ENCODE measurements at regions not wholly inside any gene's neighbourhood (a gene's known extent, or its start where the extent isn't known, plus 50 kb on each side); places are given as distances from the start of the nearest gene placed in this dataset.

GRCh38 chr12:127998988-127999387 lies 268.0 kb upstream of the TMEM132C start:
- H3K36me3 Mint-ChIP-seq (ENCODE audit: insufficient read depth, unreplicated experiment), result no peaks in the 10 kb centered on the region
- no TSS peak for BruUV-seq (replicated peaks)
- peaks cover 14% of the 10 kb centered on the region for H3K9me3 Mint-ChIP-seq (ENCODE audit: low read depth, unreplicated experiment)
- H3K4me3 Mint-ChIP-seq (ENCODE audit: low read depth, unreplicated experiment), result no peak overlapping the region
- CTCF ChIA-PET, result no interaction called here
- no peak for TF ChIP-seq CTCF (IDR thresholded peaks at IDR 0.05; ENCODE audit: unreplicated experiment)
- intact Hi-C loops (cut with micrococcal nuclease; ENCODE audit: unreplicated experiment), result no loop called here
- H3K27me3 Mint-ChIP-seq (ENCODE audit: unreplicated experiment), result no peaks in the 10 kb centered on the region
- DNase-seq, result no peak
- H3K4me1 Mint-ChIP-seq (ENCODE audit: low read depth, unreplicated experiment), result no peaks in the 10 kb centered on the region
- H3K27ac Mint-ChIP-seq (ENCODE audit: unreplicated experiment), result no peak overlapping the region

GRCh38 chr12:128004383-128004938 lies 262.5 kb upstream of the TMEM132C start:
- no peak for TF ChIP-seq CTCF (IDR thresholded peaks at IDR 0.05; ENCODE audit: unreplicated experiment)
- no peaks in the 10 kb centered on the region for H3K36me3 Mint-ChIP-seq (ENCODE audit: insufficient read depth, unreplicated experiment)
- H3K9me3 Mint-ChIP-seq (ENCODE audit: low read depth, unreplicated experiment), result peaks cover 12% of the 10 kb centered on the region
- no peak overlapping the region for H3K27ac Mint-ChIP-seq (ENCODE audit: unreplicated experiment)
- H3K27me3 Mint-ChIP-seq (ENCODE audit: unreplicated experiment), result no peaks in the 10 kb centered on the region
- no peak for DNase-seq
- no TSS peak for BruUV-seq (replicated peaks)
- H3K4me1 Mint-ChIP-seq (ENCODE audit: low read depth, unreplicated experiment), result no peaks in the 10 kb centered on the region
- CTCF ChIA-PET, result no interaction called here
- no peak overlapping the region for H3K4me3 Mint-ChIP-seq (ENCODE audit: low read depth, unreplicated experiment)
- intact Hi-C loops (cut with micrococcal nuclease; ENCODE audit: unreplicated experiment), result no loop called here

GRCh38 chr12:128007250-128007649 lies 259.7 kb upstream of the TMEM132C start:
- H3K4me1 Mint-ChIP-seq (ENCODE audit: low read depth, unreplicated experiment), result no peaks in the 10 kb centered on the region
- no peaks in the 10 kb centered on the region for H3K36me3 Mint-ChIP-seq (ENCODE audit: insufficient read depth, unreplicated experiment)
- CTCF ChIA-PET, result no interaction called here
- H3K4me3 Mint-ChIP-seq (ENCODE audit: low read depth, unreplicated experiment), result no peak overlapping the region
- H3K9me3 Mint-ChIP-seq (ENCODE audit: low read depth, unreplicated experiment), result peaks cover 7% of the 10 kb centered on the region
- no peak for DNase-seq
- no peak overlapping the region for H3K27ac Mint-ChIP-seq (ENCODE audit: unreplicated experiment)
- no peak for TF ChIP-seq CTCF (IDR thresholded peaks at IDR 0.05; ENCODE audit: unreplicated experiment)
- BruUV-seq (replicated peaks), result no TSS peak
- no peaks in the 10 kb centered on the region for H3K27me3 Mint-ChIP-seq (ENCODE audit: unreplicated experiment)
- intact Hi-C loops (cut with micrococcal nuclease; ENCODE audit: unreplicated experiment), result no loop called here

GRCh38 chr12:128008341-128008740 lies 258.6 kb upstream of the TMEM132C start:
- intact Hi-C loops (cut with micrococcal nuclease; ENCODE audit: unreplicated experiment), result no loop called here
- no peak overlapping the region for H3K27ac Mint-ChIP-seq (ENCODE audit: unreplicated experiment)
- no peak for DNase-seq
- no peak for TF ChIP-seq CTCF (IDR thresholded peaks at IDR 0.05; ENCODE audit: unreplicated experiment)
- no peaks in the 10 kb centered on the region for H3K36me3 Mint-ChIP-seq (ENCODE audit: insufficient read depth, unreplicated experiment)
- peaks cover 11% of the 10 kb centered on the region for H3K9me3 Mint-ChIP-seq (ENCODE audit: low read depth, unreplicated experiment)
- no peak overlapping the region for H3K4me3 Mint-ChIP-seq (ENCODE audit: low read depth, unreplicated experiment)
- CTCF ChIA-PET, result no interaction called here
- no peaks in the 10 kb centered on the region for H3K4me1 Mint-ChIP-seq (ENCODE audit: low read depth, unreplicated experiment)
- no TSS peak for BruUV-seq (replicated peaks)
- H3K27me3 Mint-ChIP-seq (ENCODE audit: unreplicated experiment), result no peaks in the 10 kb centered on the region
